ENCODE measurements at regions not wholly inside any gene's neighbourhood (a gene's known extent, or its start where the extent isn't known, plus 50 kb on each side); places are given as distances from the start of the nearest gene placed in this dataset.
"Not testable (repeated sequence)": the region's sequence is repeated elsewhere in the genome, so short reads cannot be mapped to it uniquely, and the experiment has no call there.

DNA sequence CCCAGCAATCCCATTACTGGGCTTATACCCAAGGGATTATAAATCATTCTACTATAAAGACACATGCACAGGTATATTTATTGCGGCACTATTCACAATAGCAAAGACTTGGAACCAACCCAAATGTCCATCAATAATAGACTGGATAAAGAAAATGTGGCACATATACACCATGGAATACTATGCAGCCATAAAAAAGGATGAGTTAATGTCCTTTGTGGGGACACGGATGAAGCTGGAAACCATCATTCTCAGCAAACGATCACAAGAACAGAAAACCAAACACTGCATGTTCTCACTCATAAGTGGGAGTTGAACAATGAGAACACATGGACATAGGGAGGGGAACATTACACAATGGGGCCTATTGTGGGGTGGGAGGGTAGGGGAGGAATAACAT is 224.4 kb upstream of the SERP2 start:
- DNase-seq (ENCODE audit: low read depth in 3 of 3): not testable (repeated sequence)

- no peak for DNase-seq (ENCODE audit: low read depth in 3 of 3)
Observed at GRCh38 chr13:44149821-44150220, 223.8 kb upstream of the SERP2 start.

- no peak for DNase-seq (ENCODE audit: low read depth in 3 of 3)
Observed at GRCh38 chr13:44151474-44151873, 222.2 kb upstream of the SERP2 start.

DNA sequence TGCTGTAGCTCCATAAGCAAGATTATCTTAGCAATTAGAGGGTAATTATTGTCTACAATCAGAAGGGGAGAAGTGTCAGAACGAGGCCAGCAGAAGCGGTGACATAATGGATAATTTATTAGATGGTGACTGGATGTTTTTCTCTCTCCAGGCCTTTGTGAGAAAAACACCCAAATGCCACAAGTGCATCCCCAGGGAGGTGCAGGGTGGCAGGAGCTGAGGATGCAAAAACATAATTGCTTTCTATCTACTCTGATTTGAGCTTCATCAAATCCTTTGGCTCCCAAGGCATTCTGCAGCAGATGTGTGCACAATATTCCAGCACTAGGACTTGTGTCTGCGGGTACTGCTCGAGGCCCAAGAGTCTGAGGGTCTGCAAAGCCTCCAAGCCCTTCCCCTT is 220.1 kb upstream of the SERP2 start:
- no peak for DNase-seq (ENCODE audit: low read depth in 3 of 3)

- no peak for DNase-seq (ENCODE audit: low read depth in 3 of 3)
Observed at GRCh38 chr13:44155422-44156293, 218.0 kb upstream of the SERP2 start.

DNA sequence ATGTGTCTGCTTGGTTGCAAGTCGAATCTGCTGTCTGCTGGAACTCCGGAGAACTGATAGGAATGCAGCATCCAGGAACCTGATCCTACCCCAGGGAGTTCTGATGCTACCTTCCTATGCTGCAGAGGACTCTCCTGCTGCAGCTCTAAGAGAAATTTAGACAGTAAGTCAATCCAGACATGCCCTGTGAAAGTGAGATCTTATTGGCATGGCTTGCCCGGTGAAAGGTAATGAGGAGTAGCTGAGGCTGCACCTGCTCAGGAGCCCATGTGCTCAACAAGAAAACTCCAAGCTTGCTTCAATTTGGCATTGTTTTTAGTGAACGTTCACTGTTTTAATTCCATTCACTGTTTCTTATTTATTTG is 217.3 kb upstream of the SERP2 start:
- DNase-seq (ENCODE audit: low read depth in 3 of 3): no peak

DNA sequence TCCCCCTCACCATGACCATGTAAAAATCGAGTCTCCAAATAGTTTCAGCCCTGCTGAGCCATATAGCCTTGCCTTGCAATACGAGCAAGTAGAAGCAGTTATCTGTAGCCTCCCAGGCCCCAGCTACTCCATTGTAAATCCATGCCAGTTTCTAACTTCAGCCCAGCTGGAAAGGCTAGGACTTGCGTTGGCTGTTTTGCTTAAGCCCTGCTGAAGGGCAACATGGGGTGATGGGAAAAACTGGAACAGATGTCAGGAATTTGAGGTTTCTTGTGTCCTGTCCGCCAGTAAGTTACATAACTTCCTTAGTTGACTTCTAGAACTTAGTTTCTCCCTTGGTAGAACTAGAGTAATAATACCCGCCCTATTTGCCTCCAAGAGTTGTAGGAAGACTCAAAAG is 216.0 kb upstream of the SERP2 start:
- DNase-seq (ENCODE audit: low read depth in 3 of 3): no peak

- no peak for DNase-seq (ENCODE audit: low read depth in 3 of 3)
Observed at GRCh38 chr13:44158098-44158521, 215.5 kb upstream of the SERP2 start.

- DNase-seq (ENCODE audit: low read depth in 3 of 3): no peak
Observed at GRCh38 chr13:44158881-44159632, 214.6 kb upstream of the SERP2 start.

DNA sequence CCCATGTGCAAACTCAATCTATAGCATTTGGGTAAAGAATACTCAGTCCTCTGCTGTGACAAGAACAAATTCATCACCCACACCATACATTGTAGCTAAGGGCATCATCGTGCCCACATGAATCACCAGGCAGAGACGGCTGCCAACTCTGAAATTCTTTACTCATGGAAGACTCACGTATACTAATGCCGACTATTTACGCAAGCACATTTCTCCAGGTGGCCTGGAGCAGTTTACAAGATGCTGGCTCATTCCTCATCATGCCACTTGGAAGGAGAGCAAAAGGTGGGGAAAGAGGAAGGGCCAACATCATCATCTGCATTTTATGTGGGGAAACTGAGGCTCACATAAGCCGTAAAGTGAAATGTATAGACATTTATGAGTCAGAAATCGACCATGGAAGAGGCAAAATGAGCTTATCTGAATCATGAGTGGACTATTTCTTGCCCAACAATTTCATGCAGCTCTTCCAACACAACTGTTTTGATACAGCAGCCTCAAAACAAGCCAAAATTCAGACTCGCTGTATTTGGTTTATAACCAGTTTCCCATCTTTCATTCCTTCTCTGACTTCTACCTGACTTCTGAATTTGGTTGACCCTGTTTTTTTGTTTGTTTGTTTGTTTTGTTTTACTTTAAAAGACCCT is 213.9 kb upstream of the SERP2 start:
- no peak for DNase-seq (ENCODE audit: low read depth in 3 of 3)

DNA sequence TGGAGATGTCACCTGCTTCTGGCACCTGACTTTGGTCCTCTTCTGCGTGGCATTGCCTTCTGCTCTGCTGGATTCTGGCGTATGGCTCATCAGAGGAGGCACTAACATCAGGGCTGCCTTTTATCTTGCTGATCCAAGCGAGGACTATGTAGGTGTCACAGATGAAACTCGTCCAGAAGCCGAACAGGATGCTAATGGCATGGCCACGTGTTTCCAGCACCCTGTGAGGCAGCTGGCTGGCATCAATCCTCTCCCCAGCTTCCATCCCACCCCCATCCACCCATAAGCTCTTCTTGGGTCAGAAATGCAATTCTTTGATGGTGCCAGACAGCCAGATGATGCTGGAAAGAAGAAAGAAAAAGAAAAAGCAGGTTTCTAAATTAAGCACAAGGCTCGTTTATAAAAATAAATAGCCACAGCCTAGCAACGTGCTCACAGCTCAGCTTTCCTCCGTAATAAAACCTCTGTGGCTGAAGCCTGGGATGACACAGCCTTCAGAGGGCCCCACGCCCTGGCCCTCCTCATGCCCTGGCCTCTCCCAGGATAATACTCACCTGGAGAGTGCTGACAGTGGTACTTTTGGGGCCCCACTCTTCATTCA is 212.9 kb upstream of the SERP2 start:
- DNase-seq (ENCODE audit: low read depth in 3 of 3): no peak

DNA sequence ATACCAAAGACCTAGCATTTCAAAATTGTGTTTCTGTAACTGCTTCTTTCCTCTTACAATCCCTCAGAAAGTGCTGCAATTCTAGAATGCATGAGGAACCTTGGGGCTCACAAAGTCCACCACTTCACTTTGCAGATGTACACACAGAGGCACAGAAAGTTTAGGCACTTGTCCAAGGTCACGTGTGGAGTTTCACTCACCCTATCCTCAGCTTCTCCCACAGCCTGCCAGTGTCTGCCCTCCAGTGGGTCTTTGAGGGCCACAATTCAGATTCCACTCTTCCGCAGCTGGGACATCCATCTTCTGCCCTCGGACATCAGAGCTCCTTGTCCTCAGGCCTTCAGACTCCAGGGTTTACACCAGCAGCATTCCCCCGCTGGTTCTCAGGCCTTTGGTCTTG is 210.5 kb upstream of the SERP2 start:
- DNase-seq (ENCODE audit: low read depth in 3 of 3): no peak

- no peak for DNase-seq (ENCODE audit: low read depth in 3 of 3)
Observed at GRCh38 chr13:44165221-44165888, 208.3 kb upstream of the SERP2 start.

- DNase-seq (ENCODE audit: low read depth in 3 of 3): no peak
Observed at GRCh38 chr13:44165889-44166496, 207.6 kb upstream of the SERP2 start.

GRCh38 chr13:44169018-44169911 is 204.4 kb upstream of the SERP2 start:
- no peak for DNase-seq (ENCODE audit: low read depth in 3 of 3)

DNA sequence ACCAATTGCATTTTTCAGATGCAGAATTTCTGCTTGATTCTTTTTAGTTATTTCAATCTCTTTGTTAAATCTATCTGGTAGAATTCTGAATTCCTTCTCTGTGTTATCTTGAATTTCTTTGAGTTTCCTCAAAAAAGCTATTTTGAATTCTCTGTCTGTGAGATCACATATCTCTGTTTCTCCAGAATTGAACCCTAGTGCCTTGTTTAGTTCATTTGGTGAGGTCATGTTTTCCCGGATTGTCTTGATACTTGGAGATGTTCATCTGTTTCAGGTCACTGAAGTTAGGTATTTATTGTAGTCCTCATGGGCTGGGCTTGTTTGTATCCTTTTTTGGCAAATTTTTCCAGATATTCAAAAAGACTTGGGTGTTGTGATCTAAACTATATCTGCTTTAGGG is 202.9 kb upstream of the SERP2 start:
- no peak for DNase-seq (ENCODE audit: low read depth in 3 of 3)

- no peak for DNase-seq (ENCODE audit: low read depth in 3 of 3)
Observed at GRCh38 chr13:44171156-44171555, 202.5 kb upstream of the SERP2 start.

DNA sequence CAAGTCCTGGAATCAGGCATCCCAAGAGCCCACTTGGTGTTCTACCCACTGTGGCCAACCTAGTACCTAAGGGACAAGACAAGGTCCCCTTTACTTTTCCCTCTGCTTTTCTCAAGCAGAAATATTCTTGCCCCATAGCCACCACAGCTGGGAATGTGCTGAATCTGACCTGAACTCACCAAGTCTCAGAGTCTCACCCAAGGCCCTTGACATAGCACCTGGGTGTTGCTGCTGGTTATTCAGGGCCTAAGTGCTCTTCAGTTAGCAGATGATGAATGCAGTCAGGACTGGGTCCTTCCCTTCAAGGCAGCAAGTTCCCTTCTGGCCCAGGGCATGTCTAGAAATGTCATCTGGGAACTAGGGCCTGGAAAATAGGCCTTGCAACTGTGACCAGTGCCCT is 201.8 kb upstream of the SERP2 start:
- no peak for DNase-seq (ENCODE audit: low read depth in 3 of 3)

GRCh38 chr13:44172281-44172810 is 201.3 kb upstream of the SERP2 start:
- DNase-seq (ENCODE audit: low read depth in 3 of 3): no peak
